GM23248 (cell line): ENCODE measurements at regions not wholly inside any gene's neighbourhood (a gene's known extent, or its start where the extent isn't known, plus 50 kb on each side); places are given as distances from the start of the nearest gene placed in this dataset.

Experiments
- DNase-seq: peaks from one replicate; pipeline ENCODE4 v3.0.0-alpha.2; 2015
- H2AFZ ChIP-seq: fragments of 200-600 bp; sonication (generic); 2 replicates; pipeline ENCODE4 v1.6.1; 2016; ENCODE audit warnings: antibody characterized with exemption
- H3F3A ChIP-seq: fragments of 200-600 bp; sonication (generic); 2 replicates; pipeline ENCODE4 v1.6.1; 2016; ENCODE audit warnings: mild to moderate bottlenecking, antibody characterized with exemption, mixed run types; ENCODE audit not compliant: insufficient read depth
- H3K27ac ChIP-seq: fragments of 200-600 bp; sonication (generic); 2 replicates; pipeline ENCODE4 v1.5.1; 2016; ENCODE audit warnings: mild to moderate bottlenecking
- H3K27me3 ChIP-seq: fragments of 200-600 bp; sonication (generic); replicated peaks from 2 replicates; pipeline ENCODE4 v1.6.1; 2016; ENCODE audit warnings: mild to moderate bottlenecking; ENCODE audit not compliant: insufficient read depth
- H3K36me3 ChIP-seq: fragments of 200-600 bp; sonication (generic); 2 replicates; pipeline ENCODE4 v1.6.1; 2016; ENCODE audit warnings: low read depth, mild to moderate bottlenecking
- H3K4me1 ChIP-seq: fragments of 200-600 bp; sonication (generic); 2 replicates; pipeline ENCODE4 v1.6.1; 2016; ENCODE audit warnings: mild to moderate bottlenecking; ENCODE audit not compliant: insufficient read depth
- H3K4me2 ChIP-seq: fragments of 200-600 bp; sonication (generic); one replicate; pipeline ENCODE4 v1.6.1; 2016; ENCODE audit warnings: mild to moderate bottlenecking; ENCODE audit not compliant: unreplicated experiment
- H3K4me3 ChIP-seq: fragments of 200-600 bp; sonication (generic); 2 replicates; pipeline ENCODE4 v1.5.1; 2016; ENCODE audit warnings: mild to moderate bottlenecking
- H3K79me2 ChIP-seq: fragments of 200-600 bp; sonication (generic); 2 replicates; pipeline ENCODE4 v1.6.1; 2016; ENCODE audit warnings: mild to moderate bottlenecking; ENCODE audit not compliant: insufficient read depth
- H3K9ac ChIP-seq: fragments of 200-600 bp; sonication (generic); 2 replicates; pipeline ENCODE4 v1.6.1; 2016; ENCODE audit warnings: mild to moderate bottlenecking
- H3K9me2 ChIP-seq: fragments of 200-600 bp; sonication (generic); 2 replicates; pipeline ENCODE4 v1.6.1; 2016; ENCODE audit warnings: mixed run types, mild to moderate bottlenecking, moderate library complexity; ENCODE audit not compliant: insufficient read depth
- H3K9me3 ChIP-seq: fragments of 200-600 bp; sonication (generic); one replicate; pipeline ENCODE4 v1.6.1; 2017; ENCODE audit warnings: low read depth
- H4K20me1 ChIP-seq: fragments of 200-600 bp; sonication (generic); 2 replicates; pipeline ENCODE4 v1.6.0; 2016; ENCODE audit not compliant: insufficient read depth
- EZH2 ChIP-seq: fragments of 200-600 bp; sonication (generic); IDR thresholded peaks from 2 replicates; pipeline ENCODE4 v1.6.1; 2018; ENCODE audit warnings: antibody characterized with exemption, mild to moderate bottlenecking; ENCODE audit not compliant: insufficient read depth, poor library complexity, severe bottlenecking
- EZH2phosphoT487 ChIP-seq: fragments of 200-600 bp; sonication (generic); IDR thresholded peaks from 2 replicates; pipeline ENCODE4 v1.6.1; 2018; ENCODE audit warnings: antibody characterized with exemption, moderate library complexity, mild to moderate bottlenecking, low read depth; ENCODE audit not compliant: insufficient read depth
- WGBS, 2 experiments: methylation state at CpG; one replicate each; pipeline ENCODE4 v1.1.6; 2015 to 2017; ENCODE audit warnings: low lambda C conversion rate in 2 of 2, low coverage in 1 of 2; ENCODE audit errors: missing lambda C conversion rate in 2 of 2; 5-methylcytosine and 5-hydroxymethylcytosine counted together
- in situ Hi-C: fragments of 300-500 bp; cut with MboI; formaldehyde crosslinking; loops from 2 replicates; pipeline ENCODE4 v1.15.0; 2020

DNA sequence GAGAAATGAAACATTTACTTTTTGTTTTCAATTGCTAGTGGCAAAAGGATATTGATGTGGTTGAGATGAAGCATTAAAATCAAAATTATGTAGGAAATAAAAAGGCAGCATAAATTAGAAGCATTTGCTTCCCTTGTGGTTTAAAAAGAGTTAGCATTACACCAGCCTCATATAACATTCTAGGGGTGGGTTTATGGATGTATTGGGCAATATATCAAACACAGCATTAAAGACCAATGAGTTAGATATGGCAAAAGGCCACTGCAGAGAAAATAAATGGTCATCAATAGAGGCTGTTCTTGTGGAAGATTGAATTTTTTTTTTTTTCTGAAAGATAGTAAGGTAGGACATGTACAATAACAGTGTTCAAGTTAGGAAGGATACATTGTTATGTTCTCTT is 473.0 kb downstream of the TLR4 start:
- TF ChIP-seq EZH2phosphoT487, result no peak
- TF ChIP-seq EZH2, result no peak
- H4K20me1 ChIP-seq, result no peaks in the 10 kb centered on the region
- no peak for DNase-seq
- H3K27ac ChIP-seq, result no peak overlapping the region
- no peaks in the 10 kb centered on the region for H3K36me3 ChIP-seq
- no peak overlapping the region for H3K9ac ChIP-seq
- H3K4me3 ChIP-seq, result no peak overlapping the region
- H2AFZ ChIP-seq, result no peak overlapping the region
- H3K9me2 ChIP-seq, result no peaks in the 10 kb centered on the region
- in situ Hi-C loops, result no loop called here
- H3K4me2 ChIP-seq, result no peak overlapping the region
- no peaks in the 10 kb centered on the region for H3F3A ChIP-seq
- H3K27me3 ChIP-seq, result no peaks in the 10 kb centered on the region; the same call in 1 of the 2 replicates
- no peaks in the 10 kb centered on the region for H3K4me1 ChIP-seq
- no peaks in the 10 kb centered on the region for H3K79me2 ChIP-seq
- no peaks in the 10 kb centered on the region for H3K9me3 ChIP-seq

DNA sequence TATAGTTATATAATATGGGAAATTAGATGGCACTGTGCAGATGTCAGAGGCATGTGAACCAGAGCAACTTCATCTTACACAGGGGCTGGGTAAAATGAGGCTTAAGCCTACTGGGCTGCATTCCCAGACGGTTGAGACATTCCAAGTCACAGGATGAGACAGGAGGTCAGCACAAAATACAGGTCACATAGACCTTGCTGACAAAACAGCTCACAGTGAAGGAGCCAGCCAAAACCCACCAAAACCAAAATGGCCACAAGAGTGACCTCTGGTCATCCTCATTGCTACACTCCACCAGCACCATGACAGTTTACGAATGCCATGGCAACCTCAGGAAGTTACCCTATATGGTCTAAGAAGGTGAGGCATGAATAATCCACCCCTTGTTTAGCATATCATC is 479.4 kb downstream of the TLR4 start:
- Histone ChIP-seq H3K9me3 (no peaks in the 10 kb centered on the region), H3K4me3 (no peak overlapping the region), H3K9me2 (no peaks in the 10 kb centered on the region), H2AFZ (no peak overlapping the region), H3K9ac (no peak overlapping the region), H4K20me1 (no peaks in the 10 kb centered on the region), H3F3A (no peaks in the 10 kb centered on the region), H3K4me1 (no peaks in the 10 kb centered on the region), H3K27me3 (no peaks in the 10 kb centered on the region), H3K27ac (no peak overlapping the region), H3K4me2 (no peak overlapping the region), H3K79me2 (no peaks in the 10 kb centered on the region), H3K36me3 (no peaks in the 10 kb centered on the region)
- TF ChIP-seq EZH2 (no peak), EZH2phosphoT487 (no peak)
- in situ Hi-C loops, result no loop called here
- 41 to 55% methylated on average over 2 of the region's 2 CpGs for WGBS, 2 experiments
- DNase-seq, result no peak

DNA sequence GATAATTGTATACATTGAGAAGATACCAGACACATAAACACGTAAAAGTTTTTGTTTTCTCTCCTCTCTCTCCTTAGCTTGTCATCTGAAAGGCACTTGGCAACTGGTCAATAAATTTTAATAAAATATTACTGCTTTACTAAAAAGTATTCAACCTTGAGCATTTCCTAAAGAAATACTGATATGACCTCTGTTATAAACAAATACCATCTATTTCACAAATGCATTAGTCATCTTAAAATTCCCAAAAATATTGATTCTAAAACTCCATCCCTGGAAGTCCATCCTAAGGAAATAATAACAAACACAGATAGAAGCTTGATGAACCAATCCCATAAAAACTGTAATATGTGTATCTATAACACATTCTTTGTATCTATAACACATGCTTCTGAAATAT is 483.2 kb downstream of the TLR4 start:
- Histone ChIP-seq H3K27ac (no peak overlapping the region), H2AFZ (no peak overlapping the region), H3K9me2 (no peaks in the 10 kb centered on the region), H3K4me3 (no peak overlapping the region), H3K36me3 (no peaks in the 10 kb centered on the region), H3F3A (no peaks in the 10 kb centered on the region), H3K79me2 (no peaks in the 10 kb centered on the region), H3K27me3 (no peaks in the 10 kb centered on the region), H4K20me1 (no peaks in the 10 kb centered on the region), H3K9me3 (no peaks in the 10 kb centered on the region), H3K4me2 (no peak overlapping the region), H3K9ac (no peak overlapping the region), H3K4me1 (no peaks in the 10 kb centered on the region)
- in situ Hi-C loops, result no loop called here
- WGBS, 2 experiments, result 24 to 31% methylated on average over 1 of the region's 1 CpG
- DNase-seq, result no peak
- TF ChIP-seq EZH2phosphoT487 (no peak), EZH2 (no peak)

DNA sequence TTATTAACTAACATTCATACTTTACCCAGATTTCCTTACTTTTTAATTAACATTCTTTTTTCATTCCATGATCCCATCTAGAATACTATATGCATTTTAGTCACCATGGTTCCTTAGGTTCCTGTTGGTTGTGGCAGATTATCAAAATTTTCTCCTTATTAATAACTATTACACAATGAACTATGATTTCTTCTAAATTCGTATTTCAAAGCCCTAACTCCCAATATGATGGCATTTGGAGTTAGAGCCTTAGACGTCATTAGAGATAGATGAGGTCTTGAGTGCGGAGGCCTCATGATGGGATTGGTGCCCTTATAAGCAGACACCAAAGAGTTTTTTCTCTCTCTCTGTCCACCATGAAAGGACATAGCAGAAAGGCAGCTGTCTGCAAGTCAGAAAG is 485.4 kb downstream of the TLR4 start:
- WGBS, 2 experiments, result 17 to 20% methylated on average over 3 of the region's 3 CpGs
- Histone ChIP-seq H3F3A (no peaks in the 10 kb centered on the region), H3K4me3 (no peak overlapping the region), H3K4me2 (no peak overlapping the region), H4K20me1 (no peaks in the 10 kb centered on the region), H3K9me3 (no peaks in the 10 kb centered on the region), H3K27me3 (no peaks in the 10 kb centered on the region), H2AFZ (no peak overlapping the region), H3K79me2 (no peaks in the 10 kb centered on the region), H3K9ac (no peak overlapping the region), H3K36me3 (no peaks in the 10 kb centered on the region), H3K9me2 (no peaks in the 10 kb centered on the region), H3K27ac (no peak overlapping the region), H3K4me1 (no peaks in the 10 kb centered on the region)
- TF ChIP-seq EZH2 (no peak), EZH2phosphoT487 (no peak)
- in situ Hi-C loops, result no loop called here
- no peak for DNase-seq

DNA sequence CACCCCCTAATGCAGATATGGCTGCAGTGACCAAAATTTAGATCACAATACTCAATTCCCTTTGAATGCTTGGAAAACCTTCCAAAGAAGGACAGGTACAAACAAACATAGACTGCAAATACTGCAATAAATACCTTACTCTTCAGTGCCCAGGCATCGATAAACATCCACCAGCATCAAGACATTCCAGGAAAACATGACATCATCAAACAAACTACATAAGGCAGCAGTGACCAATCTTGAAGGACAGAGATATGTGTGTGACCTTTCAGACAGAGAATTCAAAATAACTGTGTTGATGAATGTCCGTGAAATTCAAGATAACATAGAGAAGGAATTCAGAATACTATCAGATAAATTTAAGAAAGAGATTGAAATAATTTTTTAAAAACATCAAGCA is 488.6 kb downstream of the TLR4 start:
- H3K9ac ChIP-seq, result no peak overlapping the region
- H3K4me2 ChIP-seq, result no peak overlapping the region
- no peaks in the 10 kb centered on the region for H3F3A ChIP-seq
- no peaks in the 10 kb centered on the region for H3K36me3 ChIP-seq
- no peaks in the 10 kb centered on the region for H3K79me2 ChIP-seq
- no peak for DNase-seq
- WGBS, 2 experiments, result 17 to 42% methylated on average over 2 of the region's 2 CpGs
- H3K4me1 ChIP-seq, result no peaks in the 10 kb centered on the region
- H3K9me2 ChIP-seq, result no peaks in the 10 kb centered on the region
- TF ChIP-seq EZH2phosphoT487 (no peak), EZH2 (no peak)
- no peak overlapping the region for H3K27ac ChIP-seq
- no peaks in the 10 kb centered on the region for H3K9me3 ChIP-seq
- H3K4me3 ChIP-seq, result no peak overlapping the region
- H3K27me3 ChIP-seq, result no peaks in the 10 kb centered on the region
- no peak overlapping the region for H2AFZ ChIP-seq
- no peaks in the 10 kb centered on the region for H4K20me1 ChIP-seq
- in situ Hi-C loops, result no loop called here
